ENCODE measurements at regions not wholly inside any gene's neighbourhood (a gene's known extent, or its start where the extent isn't known, plus 50 kb on each side); places are given as distances from the start of the nearest gene placed in this dataset.

DNA sequence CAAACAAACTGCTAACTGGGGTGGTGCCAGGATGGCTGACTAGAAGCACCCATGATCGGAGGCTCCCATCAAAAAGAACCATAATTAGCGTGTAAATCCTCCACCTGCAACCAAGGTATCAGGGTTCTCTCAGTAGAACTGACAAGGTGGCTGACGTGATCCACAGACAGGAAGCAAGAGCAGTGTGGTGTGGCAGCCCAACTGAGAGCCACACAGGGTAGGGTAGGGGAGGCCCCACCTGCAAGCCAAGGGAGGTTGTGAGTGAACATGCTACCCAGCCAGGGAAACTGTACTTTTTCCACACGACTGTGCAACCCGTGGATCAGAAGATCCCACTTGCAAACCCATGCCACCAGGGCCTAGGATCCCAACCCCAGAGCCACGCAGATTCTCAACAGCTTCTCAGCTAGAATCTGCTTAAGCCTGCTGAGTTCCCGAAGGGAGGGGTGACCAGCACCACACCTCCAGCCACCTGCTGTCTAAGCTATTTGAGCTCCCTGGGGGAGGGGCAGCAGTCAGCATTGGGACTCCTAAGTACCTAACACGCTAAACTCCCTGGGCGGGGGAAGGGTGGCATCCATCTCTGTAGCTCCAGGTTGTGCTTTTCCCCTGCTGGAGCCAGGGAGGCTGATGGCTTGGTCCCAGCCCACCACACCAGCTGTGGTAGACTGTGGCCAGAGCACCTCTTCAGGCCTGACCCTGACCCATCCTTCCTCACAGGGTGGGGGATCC, 425.1 kb downstream of the GPM6A start:
- DNase-seq (ENCODE audit: low read depth), result no peak
- Histone ChIP-seq H3K27me3 (ENCODE audit: control insufficient read depth, insufficient read depth, low read length) (no peaks in the 10 kb centered on the region), H3K4me3 (ENCODE audit: low read depth, low read length) (no peak overlapping the region), H3K36me3 (ENCODE audit: control insufficient read depth, insufficient read depth, low read length) (no peaks in the 10 kb centered on the region)
- TF ChIP-seq CTCF (IDR thresholded peaks at IDR 0.05; ENCODE audit: insufficient read depth, low read length, poor library complexity, severe bottlenecking), result no peak

DNA sequence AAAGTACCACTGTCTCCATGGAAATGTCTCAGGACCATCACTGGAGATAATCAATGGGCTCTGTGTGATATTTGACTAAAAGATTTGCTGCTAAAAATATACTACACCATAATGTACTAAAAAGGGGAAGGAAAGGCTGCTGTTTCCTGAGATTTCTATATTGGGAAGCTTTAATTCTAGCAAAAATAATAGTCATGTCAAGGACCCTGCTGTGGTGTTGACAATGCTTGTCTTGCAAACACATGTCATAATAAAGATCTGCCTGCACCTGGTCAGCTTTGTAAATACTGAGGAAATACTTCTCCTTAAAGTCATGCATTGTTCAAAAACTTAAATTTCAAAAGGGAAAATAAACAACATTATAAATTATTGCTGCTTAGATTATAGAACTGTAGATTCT, 417.9 kb downstream of the GPM6A start:
- DNase-seq (ENCODE audit: low read depth), result no peak
- Histone ChIP-seq H3K27me3 (ENCODE audit: control insufficient read depth, insufficient read depth, low read length) (no peaks in the 10 kb centered on the region), H3K4me3 (ENCODE audit: low read depth, low read length) (no peak overlapping the region), H3K36me3 (ENCODE audit: control insufficient read depth, insufficient read depth, low read length) (no peaks in the 10 kb centered on the region)
- TF ChIP-seq CTCF (IDR thresholded peaks at IDR 0.05; ENCODE audit: insufficient read depth, low read length, poor library complexity, severe bottlenecking), result no peak

DNA sequence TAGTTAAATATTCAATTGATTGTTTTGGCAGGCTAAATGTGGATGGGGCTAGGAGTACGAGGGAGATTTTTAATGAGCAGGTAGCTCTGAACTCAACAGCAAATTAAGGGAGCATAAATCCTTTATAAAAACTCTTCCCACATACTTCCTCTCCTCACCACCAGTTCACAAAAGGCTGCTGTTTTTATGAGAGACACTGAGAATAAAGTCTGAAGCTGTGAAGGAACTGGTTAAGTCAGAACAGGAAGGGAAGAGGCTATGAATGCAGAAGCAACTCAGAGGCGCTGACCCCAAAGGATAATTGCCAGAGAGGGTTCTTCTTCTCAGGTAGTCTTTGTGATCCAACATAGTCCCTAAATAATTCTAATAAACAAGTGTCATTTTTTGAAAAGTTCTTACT, 406.1 kb downstream of the GPM6A start:
- TF ChIP-seq CTCF (IDR thresholded peaks at IDR 0.05; ENCODE audit: insufficient read depth, low read length, poor library complexity, severe bottlenecking), result no peak
- Histone ChIP-seq H3K27me3 (ENCODE audit: control insufficient read depth, insufficient read depth, low read length) (no peaks in the 10 kb centered on the region), H3K4me3 (ENCODE audit: low read depth, low read length) (no peak overlapping the region), H3K36me3 (ENCODE audit: control insufficient read depth, insufficient read depth, low read length) (no peaks in the 10 kb centered on the region)
- DNase-seq (ENCODE audit: low read depth), result no peak

GRCh38 chr4:175407926-175408325, 404.1 kb downstream of the GPM6A start:
- no peak for TF ChIP-seq CTCF (IDR thresholded peaks at IDR 0.05; ENCODE audit: insufficient read depth, low read length, poor library complexity, severe bottlenecking)
- H3K27me3 ChIP-seq (ENCODE audit: control insufficient read depth, insufficient read depth, low read length), result no peaks in the 10 kb centered on the region
- no peak overlapping the region for H3K4me3 ChIP-seq (ENCODE audit: low read depth, low read length)
- no peak for DNase-seq (ENCODE audit: low read depth)
- H3K36me3 ChIP-seq (ENCODE audit: control insufficient read depth, insufficient read depth, low read length), result no peaks in the 10 kb centered on the region

DNA sequence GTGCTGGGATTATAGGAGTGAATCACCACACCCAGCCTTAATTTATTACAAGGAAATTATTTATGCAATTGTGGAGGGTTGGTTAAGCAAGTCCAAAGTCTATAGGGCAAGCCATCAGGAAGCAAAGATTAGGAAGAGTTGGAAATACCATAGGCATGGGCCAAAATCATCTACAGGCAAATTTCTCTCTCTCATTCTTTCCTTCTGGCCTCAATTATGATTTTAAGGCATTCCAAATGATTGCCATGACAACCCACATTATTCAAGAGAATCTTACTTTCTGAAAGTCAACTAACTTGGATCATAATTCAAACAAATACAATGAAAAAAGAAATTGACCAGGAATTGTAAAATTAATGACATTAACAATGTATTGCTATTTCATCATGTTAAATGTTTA, 400.8 kb downstream of the GPM6A start:
- Histone ChIP-seq H3K27me3 (ENCODE audit: control insufficient read depth, insufficient read depth, low read length) (no peaks in the 10 kb centered on the region), H3K4me3 (ENCODE audit: low read depth, low read length) (no peak overlapping the region), H3K36me3 (ENCODE audit: control insufficient read depth, insufficient read depth, low read length) (no peaks in the 10 kb centered on the region)
- no peak for DNase-seq (ENCODE audit: low read depth)
- TF ChIP-seq CTCF (IDR thresholded peaks at IDR 0.05; ENCODE audit: insufficient read depth, low read length, poor library complexity, severe bottlenecking), result no peak

- Histone ChIP-seq H3K27me3 (ENCODE audit: control insufficient read depth, insufficient read depth, low read length) (no peaks in the 10 kb centered on the region), H3K4me3 (ENCODE audit: low read depth, low read length) (no peak overlapping the region), H3K36me3 (ENCODE audit: control insufficient read depth, insufficient read depth, low read length) (no peaks in the 10 kb centered on the region)
- DNase-seq (ENCODE audit: low read depth), result peak; percentile 23
- TF ChIP-seq CTCF (IDR thresholded peaks at IDR 0.05; ENCODE audit: insufficient read depth, low read length, poor library complexity, severe bottlenecking), result no peak
These were observed 399.9 kb downstream of the GPM6A start for GRCh38 chr4:175412161-175412560.

Measured in kidney epithelial cell (primary cell).